GM12873 (cell line): ENCODE measurements at regions not wholly inside any gene's neighbourhood (a gene's known extent, or its start where the extent isn't known, plus 50 kb on each side); places are given as distances from the start of the nearest gene placed in this dataset.

Experiments used
- TF ChIP-seq, protein P1 (sequence below): IDR thresholded peaks from 2 replicates; pipeline ENCODE4 v1.5.1; 2012; ENCODE audit warnings: low read depth, mild to moderate bottlenecking, moderate library complexity, low read length, control low read depth; ENCODE audit not compliant: insufficient read depth; ENCODE audit errors: missing control alignments

- TF ChIP-seq, protein P1, sequence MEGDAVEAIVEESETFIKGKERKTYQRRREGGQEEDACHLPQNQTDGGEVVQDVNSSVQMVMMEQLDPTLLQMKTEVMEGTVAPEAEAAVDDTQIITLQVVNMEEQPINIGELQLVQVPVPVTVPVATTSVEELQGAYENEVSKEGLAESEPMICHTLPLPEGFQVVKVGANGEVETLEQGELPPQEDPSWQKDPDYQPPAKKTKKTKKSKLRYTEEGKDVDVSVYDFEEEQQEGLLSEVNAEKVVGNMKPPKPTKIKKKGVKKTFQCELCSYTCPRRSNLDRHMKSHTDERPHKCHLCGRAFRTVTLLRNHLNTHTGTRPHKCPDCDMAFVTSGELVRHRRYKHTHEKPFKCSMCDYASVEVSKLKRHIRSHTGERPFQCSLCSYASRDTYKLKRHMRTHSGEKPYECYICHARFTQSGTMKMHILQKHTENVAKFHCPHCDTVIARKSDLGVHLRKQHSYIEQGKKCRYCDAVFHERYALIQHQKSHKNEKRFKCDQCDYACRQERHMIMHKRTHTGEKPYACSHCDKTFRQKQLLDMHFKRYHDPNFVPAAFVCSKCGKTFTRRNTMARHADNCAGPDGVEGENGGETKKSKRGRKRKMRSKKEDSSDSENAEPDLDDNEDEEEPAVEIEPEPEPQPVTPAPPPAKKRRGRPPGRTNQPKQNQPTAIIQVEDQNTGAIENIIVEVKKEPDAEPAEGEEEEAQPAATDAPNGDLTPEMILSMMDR: no peak
Observed at GRCh38 chr1:227432181-227432535, 113.9 kb upstream of the CDC42BPA start.

- TF ChIP-seq, protein P1: no peak
Observed at GRCh38 chr1:227429447-227430359, 111.4 kb upstream of the CDC42BPA start.

DNA sequence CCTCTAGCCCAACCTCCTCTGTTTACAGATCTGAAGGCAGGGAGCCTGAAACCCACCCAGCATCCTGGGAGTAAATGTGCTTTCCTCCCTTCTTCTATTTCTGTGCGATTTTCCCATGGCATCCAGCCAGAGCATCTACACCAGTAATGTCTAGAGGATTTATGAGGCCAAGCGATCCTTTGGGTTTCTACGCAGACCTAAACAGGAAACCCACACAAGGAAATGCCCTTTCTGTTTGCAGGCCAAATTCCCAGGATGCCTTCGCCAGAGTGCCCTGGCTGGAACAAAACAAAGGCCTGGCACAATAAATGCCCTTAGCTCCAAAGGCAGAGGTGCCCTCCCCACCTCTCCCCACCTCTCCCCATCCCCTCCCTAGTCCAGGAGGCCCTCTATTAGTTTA, 110.5 kb upstream of the CDC42BPA start:
- TF ChIP-seq, protein P1: no peak

DNA sequence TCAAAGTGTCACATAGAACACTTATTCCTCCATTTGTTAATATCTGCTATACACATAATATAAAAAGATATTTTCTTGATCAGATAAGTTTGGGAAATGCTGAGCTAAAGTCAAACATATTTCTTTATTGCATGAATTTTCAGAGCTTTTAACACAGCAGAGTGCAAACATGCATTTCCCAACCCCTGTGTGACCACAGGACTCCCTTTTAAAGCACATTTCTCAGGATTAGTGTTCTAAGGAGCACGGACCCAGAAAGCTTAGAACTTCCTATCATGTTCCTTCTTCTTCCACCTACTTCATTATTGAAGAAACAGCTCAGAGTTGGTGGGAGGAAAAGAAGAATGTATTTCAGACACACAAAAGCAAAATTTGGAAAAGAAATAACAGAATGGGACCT, 109.1 kb upstream of the CDC42BPA start:
- TF ChIP-seq, protein P1: no peak

GRCh38 chr1:227424953-227425352, 106.7 kb upstream of the CDC42BPA start:
- TF ChIP-seq, protein P1: no peak

DNA sequence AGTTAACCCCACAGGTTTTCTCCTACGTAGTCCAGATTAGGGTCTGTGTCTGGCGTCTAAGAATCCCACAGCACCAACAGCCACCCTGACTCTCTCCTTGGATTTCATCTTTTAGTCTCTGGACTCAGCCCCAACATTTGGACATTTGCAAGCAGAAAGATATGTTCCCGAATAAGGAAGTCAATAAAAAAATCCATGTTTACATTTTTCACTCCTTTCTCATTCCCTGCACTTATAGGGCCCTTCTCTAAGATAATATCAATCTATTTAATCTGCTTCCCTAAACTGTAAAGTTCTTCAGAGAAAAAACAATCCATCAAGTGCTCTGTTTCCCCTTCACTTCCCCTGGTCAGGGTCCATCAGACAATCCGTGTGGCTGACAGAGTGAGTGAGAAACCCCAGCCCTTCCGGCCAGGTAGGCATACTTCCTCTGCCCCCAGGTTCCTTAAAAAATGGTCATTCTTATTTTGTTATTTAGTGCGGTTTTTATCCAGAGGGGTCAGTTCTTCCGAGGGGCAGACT, 105.9 kb upstream of the CDC42BPA start:
- TF ChIP-seq, protein P1: no peak

- TF ChIP-seq, protein P1: no peak
Observed at GRCh38 chr1:227422581-227422980, 104.3 kb upstream of the CDC42BPA start.
